GM10266 (cell line): ENCODE measurements at regions not wholly inside any gene's neighbourhood (a gene's known extent, or its start where the extent isn't known, plus 50 kb on each side); places are given as distances from the start of the nearest gene placed in this dataset.

Experiments
- DNase-seq: peaks from one replicate; pipeline ENCODE4 v3.0.0; 2012; ENCODE audit errors: extremely low spot score
- TF ChIP-seq, protein P1 (sequence below): IDR thresholded peaks from 2 replicates; pipeline ENCODE4 v1.5.1; 2012; ENCODE audit warnings: mild to moderate bottlenecking, low read depth; ENCODE audit not compliant: control insufficient read depth, insufficient read depth; ENCODE audit errors: missing control alignments

DNA sequence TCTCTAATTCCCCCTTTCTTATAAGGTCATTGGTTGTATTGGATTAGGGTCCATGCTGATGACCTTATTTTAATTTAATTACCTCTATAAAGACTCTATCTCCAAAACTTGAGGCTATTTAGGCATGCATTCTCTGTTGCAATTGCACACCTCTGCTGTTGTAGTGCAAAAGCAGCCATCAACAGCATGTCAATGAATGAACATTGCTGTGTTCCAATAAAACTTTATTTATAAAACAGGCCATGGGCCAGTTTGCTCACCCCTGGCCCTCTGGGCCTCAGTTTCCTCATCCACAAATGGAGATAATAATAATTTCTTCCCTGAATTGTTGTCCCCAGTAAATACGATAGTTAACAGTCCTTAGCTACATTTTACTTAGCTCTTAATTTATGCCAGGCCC is 100.4 kb upstream of the USP24 start:
- DNase-seq, result no peak
- TF ChIP-seq, protein P1, sequence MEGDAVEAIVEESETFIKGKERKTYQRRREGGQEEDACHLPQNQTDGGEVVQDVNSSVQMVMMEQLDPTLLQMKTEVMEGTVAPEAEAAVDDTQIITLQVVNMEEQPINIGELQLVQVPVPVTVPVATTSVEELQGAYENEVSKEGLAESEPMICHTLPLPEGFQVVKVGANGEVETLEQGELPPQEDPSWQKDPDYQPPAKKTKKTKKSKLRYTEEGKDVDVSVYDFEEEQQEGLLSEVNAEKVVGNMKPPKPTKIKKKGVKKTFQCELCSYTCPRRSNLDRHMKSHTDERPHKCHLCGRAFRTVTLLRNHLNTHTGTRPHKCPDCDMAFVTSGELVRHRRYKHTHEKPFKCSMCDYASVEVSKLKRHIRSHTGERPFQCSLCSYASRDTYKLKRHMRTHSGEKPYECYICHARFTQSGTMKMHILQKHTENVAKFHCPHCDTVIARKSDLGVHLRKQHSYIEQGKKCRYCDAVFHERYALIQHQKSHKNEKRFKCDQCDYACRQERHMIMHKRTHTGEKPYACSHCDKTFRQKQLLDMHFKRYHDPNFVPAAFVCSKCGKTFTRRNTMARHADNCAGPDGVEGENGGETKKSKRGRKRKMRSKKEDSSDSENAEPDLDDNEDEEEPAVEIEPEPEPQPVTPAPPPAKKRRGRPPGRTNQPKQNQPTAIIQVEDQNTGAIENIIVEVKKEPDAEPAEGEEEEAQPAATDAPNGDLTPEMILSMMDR, result no peak

DNA sequence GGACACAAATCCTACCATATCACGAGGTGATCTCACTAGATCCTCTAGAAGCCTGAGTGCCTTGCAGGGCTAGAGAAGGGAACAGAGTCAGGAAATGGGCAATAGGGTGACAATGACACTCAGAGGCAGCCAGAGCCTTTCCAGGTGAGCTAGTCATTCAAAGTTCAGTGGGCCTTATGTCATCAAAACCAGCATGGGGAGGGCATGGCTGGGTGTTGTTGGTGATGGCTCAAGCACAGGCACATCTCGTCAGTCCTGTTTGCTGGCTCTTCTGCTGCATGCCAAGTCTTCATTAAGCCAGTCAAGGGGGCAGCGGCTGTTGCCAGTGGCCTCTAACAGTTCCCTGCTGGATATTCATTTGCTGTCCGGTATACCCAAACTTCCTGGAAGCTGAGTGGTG is 99.6 kb upstream of the USP24 start:
- no peak for DNase-seq
- TF ChIP-seq, protein P1, result no peak

GRCh38 chr1:55313903-55314302 is 98.7 kb upstream of the USP24 start:
- TF ChIP-seq, protein P1, result no peak
- no peak for DNase-seq

- TF ChIP-seq, protein P1, result no peak
- no peak for DNase-seq
These were observed 96.8 kb upstream of the USP24 start for GRCh38 chr1:55311979-55312378.

DNA sequence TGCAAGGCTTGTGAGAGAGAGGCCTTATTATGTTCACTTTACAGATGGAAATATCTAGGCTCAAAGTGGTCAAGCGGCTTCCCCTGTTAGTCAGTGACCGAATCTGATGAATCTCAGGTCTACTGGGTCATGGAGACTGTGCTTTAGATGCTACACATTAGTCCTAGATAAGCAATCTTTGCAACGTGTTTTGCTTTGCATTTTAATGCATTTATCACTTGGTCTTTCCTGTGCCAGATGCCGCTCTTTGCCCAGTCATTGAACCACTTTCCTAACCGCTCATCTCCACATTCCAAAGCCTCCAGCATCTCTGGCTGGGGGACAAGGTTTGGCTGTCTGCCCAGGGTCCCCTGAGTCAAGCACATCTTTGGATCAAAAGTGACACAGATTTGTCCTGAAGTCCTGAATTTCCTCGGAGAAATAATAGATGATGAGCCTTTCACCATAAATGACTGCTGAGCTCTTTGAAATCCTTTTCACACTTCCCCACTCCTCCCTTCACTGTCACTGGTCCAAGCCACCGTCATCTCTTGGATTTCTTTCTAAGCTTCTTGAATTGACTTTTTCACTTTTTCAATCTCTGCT is 96.0 kb upstream of the USP24 start:
- TF ChIP-seq, protein P1, result no peak
- DNase-seq, result no peak

DNA sequence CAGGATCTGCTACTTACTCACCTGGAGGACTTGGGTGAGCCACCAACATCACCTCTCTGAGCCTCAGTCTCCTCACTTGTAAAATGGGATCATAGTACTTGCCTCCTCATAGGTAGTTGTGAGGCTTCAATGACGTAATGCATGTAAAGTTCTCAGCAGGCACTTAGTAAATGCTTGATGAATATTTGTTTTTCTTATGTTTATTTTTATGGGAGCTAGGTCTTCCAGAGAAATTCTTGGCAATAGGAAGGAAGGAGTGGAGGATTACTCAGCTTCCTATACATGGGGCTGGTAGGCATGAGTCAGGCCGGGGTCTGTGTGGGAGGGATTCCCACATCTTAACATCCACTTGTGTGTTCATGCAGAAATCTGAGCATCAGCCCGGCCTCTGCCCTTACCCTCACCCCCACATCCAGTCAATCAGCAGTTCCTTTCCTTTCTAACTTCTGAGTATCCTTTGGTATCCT is 95.4 kb upstream of the USP24 start:
- TF ChIP-seq, protein P1, result no peak
- no peak for DNase-seq

GRCh38 chr1:55309786-55310504 is 94.8 kb upstream of the USP24 start:
- no peak for DNase-seq
- TF ChIP-seq, protein P1, result no peak
